ENCODE measurements at regions not wholly inside any gene's neighbourhood (a gene's known extent, or its start where the extent isn't known, plus 50 kb on each side); places are given as distances from the start of the nearest gene placed in this dataset.
A peak's percentile ranks its signal among the peaks of the same experiment; 100 is the strongest.

GRCh38 chr3:87390821-87391220 is 114.4 kb upstream of the POU1F1 start:
- Histone ChIP-seq H3K4me1 (replicated peaks in 1 of 2) (no peaks in the 10 kb centered on the region), H3K4me3 (no peak overlapping the region), H3K27ac (no peak overlapping the region)
- no peak for ATAC-seq (replicated peaks in 6 of 8)
- 40 to 83% (median 70%) methylated on average over 1 to 2 of the region's 3 CpGs; no CpG with 5 or more reads in 7 of the 10 experiments for WGBS, 10 experiments
- in situ Hi-C loops (cut with MboI; ENCODE audit: low pct_unique_long_range_greater_than_20kb in 2 of 9, low sequenced_read_pairs in 9 of 9, unreplicated experiment in 9 of 9): no loop called here

DNA sequence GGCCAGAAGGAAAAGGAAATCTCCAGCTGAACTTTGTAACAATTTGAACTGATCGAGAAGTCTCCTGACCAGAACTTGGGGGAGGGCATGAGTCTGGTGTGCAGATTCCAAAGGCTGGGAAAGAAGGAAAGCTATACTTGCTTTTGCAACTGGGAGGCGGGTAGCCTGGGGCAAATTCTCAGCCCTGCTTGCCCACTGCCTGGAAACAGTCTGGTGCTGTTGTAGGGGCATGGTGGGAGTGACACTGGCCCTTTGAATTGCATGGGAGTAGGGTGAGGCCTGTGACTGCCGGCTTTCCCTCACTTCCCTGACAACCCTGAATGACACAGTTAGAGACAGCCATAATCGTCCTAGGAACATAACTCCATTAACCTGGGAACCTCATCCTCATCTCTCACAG is 114.0 kb upstream of the POU1F1 start:
- in situ Hi-C loops (cut with MboI; ENCODE audit: low pct_unique_long_range_greater_than_20kb in 2 of 9, low sequenced_read_pairs in 9 of 9, unreplicated experiment in 9 of 9): no loop called here
- WGBS, 10 experiments: 9 to 100% (median 83%) methylated on average over 1 to 2 of the region's 4 CpGs; no CpG with 5 or more reads in 5 of the 10 experiments
- H3K4me1 ChIP-seq (replicated peaks in 1 of 2): no peaks in the 10 kb centered on the region
- no peak overlapping the region for H3K27ac ChIP-seq
- no peak overlapping the region for H3K4me3 ChIP-seq
- peak in 3 of 8 experiments; percentile 27 to 80 (median 76) for ATAC-seq (replicated peaks in 6 of 8)

GRCh38 chr3:87375231-87375682 is 98.9 kb upstream of the POU1F1 start:
- Histone ChIP-seq H3K27ac (no peak overlapping the region), H3K4me3 (no peak overlapping the region), H3K4me1 (replicated peaks in 1 of 2) (no peaks in the 10 kb centered on the region)
- in situ Hi-C loops (cut with MboI; ENCODE audit: low pct_unique_long_range_greater_than_20kb in 2 of 9, low sequenced_read_pairs in 9 of 9, unreplicated experiment in 9 of 9): no loop called here
- no peak for ATAC-seq (replicated peaks in 6 of 8)
- WGBS, 10 experiments: 80 to 100% methylated on average over 1 to 3 of the region's 30 CpGs; no CpG with 5 or more reads in 8 of the 10 experiments

GRCh38 chr3:87370007-87370406 is 93.6 kb upstream of the POU1F1 start:
- in situ Hi-C loops (cut with MboI; ENCODE audit: low pct_unique_long_range_greater_than_20kb in 2 of 9, low sequenced_read_pairs in 9 of 9, unreplicated experiment in 9 of 9): loop anchor here in 1 of 9 experiments (25.0 kb wide), 1 partner anchor 117 kb away; no protein-coding TSS in a partner anchor
- ATAC-seq (replicated peaks in 6 of 8): peak in 3 of 8 experiments; percentile 51 to 59 (median 57)
- peaks cover 0 to 2% of the 10 kb centered on the region in 2 donors for H3K4me1 ChIP-seq (replicated peaks in 1 of 2)
- H3K27ac ChIP-seq: no peak overlapping the region
- H3K4me3 ChIP-seq: no peak overlapping the region
- 0 to 67% (median 29%) methylated on average over 1 of the region's 1 CpG; no CpG with 5 or more reads in 2 of the 10 experiments for WGBS, 10 experiments

DNA sequence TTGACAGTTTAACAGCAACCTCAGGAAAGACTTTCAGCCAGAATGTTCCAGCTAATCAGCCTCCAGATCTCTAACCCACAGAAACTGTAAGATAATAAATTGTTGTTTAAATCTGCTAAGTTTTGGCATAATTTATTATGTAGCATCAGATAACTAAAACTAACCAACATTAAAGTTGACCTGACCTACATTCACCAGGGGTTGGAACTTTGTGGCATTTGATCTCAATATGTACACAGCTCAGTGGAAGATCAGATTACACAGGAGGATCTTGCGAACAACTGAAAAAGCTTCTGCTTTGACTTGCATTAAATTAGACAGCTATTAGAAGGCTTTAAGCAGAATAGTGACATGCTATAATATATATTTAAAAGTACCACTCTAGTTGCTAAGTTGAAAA is 91.4 kb upstream of the POU1F1 start:
- Histone ChIP-seq H3K4me3 (no peak overlapping the region), H3K27ac (no peak overlapping the region), H3K4me1 (replicated peaks in 1 of 2) (peaks cover 0 to 2% of the 10 kb centered on the region in 2 donors)
- in situ Hi-C loops (cut with MboI; ENCODE audit: low pct_unique_long_range_greater_than_20kb in 2 of 9, low sequenced_read_pairs in 9 of 9, unreplicated experiment in 9 of 9): loop anchor here in 1 of 9 experiments (25.0 kb wide), 1 partner anchor 120 kb away; no protein-coding TSS in a partner anchor
- peak in 2 of 8 experiments; percentile 35 to 57 for ATAC-seq (replicated peaks in 6 of 8)
- 50 to 100% (median 85%) methylated on average over 1 of the region's 1 CpG; no CpG with 5 or more reads in 2 of the 10 experiments for WGBS, 10 experiments

DNA sequence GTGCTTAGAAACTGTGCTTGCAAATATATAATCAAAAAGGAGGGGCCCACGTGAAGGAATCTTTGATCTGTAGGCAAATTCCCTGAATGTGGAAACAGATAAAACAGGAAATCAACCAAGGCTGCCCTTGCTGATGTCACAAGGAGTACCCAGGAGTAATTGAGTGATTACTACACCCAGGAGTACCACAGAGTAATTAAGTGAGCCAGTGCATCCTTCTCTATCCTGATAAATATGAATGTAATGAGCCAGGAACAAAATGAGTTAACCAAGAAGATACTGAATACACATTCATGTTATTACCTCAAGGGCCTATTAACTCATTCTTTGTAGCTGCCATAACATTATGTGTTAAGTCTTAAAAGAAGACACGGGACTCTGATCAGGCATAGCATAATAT is 87.3 kb upstream of the POU1F1 start:
- in situ Hi-C loops (cut with MboI; ENCODE audit: low pct_unique_long_range_greater_than_20kb in 2 of 9, low sequenced_read_pairs in 9 of 9, unreplicated experiment in 9 of 9): loop anchor here in 1 of 9 experiments (25.0 kb wide), 1 partner anchor 124 kb away; no protein-coding TSS in a partner anchor

GRCh38 chr3:87361956-87362355 is 85.6 kb upstream of the POU1F1 start:
- Histone ChIP-seq H3K27ac (no peak overlapping the region), H3K4me3 (no peak overlapping the region), H3K4me1 (replicated peaks in 1 of 2) (no peaks in the 10 kb centered on the region)
- in situ Hi-C loops (cut with MboI; ENCODE audit: low pct_unique_long_range_greater_than_20kb in 2 of 9, low sequenced_read_pairs in 9 of 9, unreplicated experiment in 9 of 9): loop anchor here in 1 of 9 experiments (25.0 kb wide), 1 partner anchor 125 kb away; no protein-coding TSS in a partner anchor
- WGBS, 10 experiments: 88 to 100% (median 100%) methylated on average over 1 of the region's 1 CpG; no CpG with 5 or more reads in 2 of the 10 experiments
- no peak for ATAC-seq (replicated peaks in 6 of 8)

More for the DNA sequence above, 87.3 kb upstream of the POU1F1 start:
- no peak for ATAC-seq (replicated peaks in 6 of 8)
- H3K27ac ChIP-seq: no peak overlapping the region
- no peaks in the 10 kb centered on the region for H3K4me1 ChIP-seq (replicated peaks in 1 of 2)
- H3K4me3 ChIP-seq: no peak overlapping the region
- whole genome bisulfite sequencing, 10 experiments: 0 to 100% (median 71%) methylated on average over 1 to 2 of the region's 2 CpGs; no CpG with 5 or more reads in 1 of the 10 experiments

DNA sequence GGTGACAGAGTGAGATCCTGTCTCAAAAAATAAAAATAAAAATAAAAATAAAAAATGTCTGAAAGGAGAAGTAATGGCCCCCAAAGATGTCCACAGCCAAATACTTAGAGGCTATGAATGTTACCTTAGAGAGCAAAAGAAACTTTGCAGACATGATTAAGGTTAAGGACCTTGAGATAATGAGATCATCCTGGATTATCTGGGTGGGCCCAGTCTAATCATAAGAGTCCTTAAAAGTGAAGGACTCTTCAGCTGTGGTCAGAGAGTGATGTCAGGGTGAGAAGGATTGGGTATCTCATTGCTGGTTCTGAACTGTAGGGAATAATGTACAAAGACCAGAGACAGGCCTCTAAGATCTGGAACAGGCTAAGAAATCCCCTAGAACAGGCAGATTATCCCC is 84.9 kb upstream of the POU1F1 start:
- no peak overlapping the region for H3K4me3 ChIP-seq
- H3K27ac ChIP-seq: no peak overlapping the region
- in situ Hi-C loops (cut with MboI; ENCODE audit: low pct_unique_long_range_greater_than_20kb in 2 of 9, low sequenced_read_pairs in 9 of 9, unreplicated experiment in 9 of 9): loop anchor here in 1 of 9 experiments (25.0 kb wide), 1 partner anchor 126 kb away; no protein-coding TSS in a partner anchor
- no peak for ATAC-seq (replicated peaks in 6 of 8)
- H3K4me1 ChIP-seq (replicated peaks in 1 of 2): no peaks in the 10 kb centered on the region

DNA sequence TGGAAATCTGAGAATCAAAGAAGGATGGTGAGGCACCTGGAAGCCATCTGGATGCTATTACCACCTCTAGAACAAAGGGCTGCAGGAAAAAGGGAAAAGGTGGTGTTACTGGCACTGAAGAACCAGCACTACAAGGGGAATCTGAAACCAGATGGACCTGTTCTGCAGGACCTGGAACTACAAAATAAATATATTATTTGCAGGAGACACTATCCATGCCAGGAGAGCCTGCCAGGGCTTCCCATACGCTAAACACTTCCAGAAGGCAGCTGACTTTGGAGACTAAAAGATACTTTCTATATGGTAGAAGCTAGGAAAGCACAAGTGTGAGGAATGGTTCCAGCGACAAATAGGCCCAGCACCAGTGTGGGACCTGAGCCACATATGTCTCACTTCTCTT is 83.4 kb upstream of the POU1F1 start:
- 50 to 94% (median 92%) methylated on average over 1 to 2 of the region's 2 CpGs; no CpG with 5 or more reads in 5 of the 10 experiments for WGBS, 10 experiments
- no peaks in the 10 kb centered on the region for H3K4me1 ChIP-seq (replicated peaks in 1 of 2)
- ATAC-seq (replicated peaks in 6 of 8): no peak
- H3K27ac ChIP-seq: no peak overlapping the region
- no peak overlapping the region for H3K4me3 ChIP-seq
- in situ Hi-C loops (cut with MboI; ENCODE audit: low pct_unique_long_range_greater_than_20kb in 2 of 9, low sequenced_read_pairs in 9 of 9, unreplicated experiment in 9 of 9): loop anchor here in 1 of 9 experiments (25.0 kb wide), 1 partner anchor 127 kb away; no protein-coding TSS in a partner anchor

DNA sequence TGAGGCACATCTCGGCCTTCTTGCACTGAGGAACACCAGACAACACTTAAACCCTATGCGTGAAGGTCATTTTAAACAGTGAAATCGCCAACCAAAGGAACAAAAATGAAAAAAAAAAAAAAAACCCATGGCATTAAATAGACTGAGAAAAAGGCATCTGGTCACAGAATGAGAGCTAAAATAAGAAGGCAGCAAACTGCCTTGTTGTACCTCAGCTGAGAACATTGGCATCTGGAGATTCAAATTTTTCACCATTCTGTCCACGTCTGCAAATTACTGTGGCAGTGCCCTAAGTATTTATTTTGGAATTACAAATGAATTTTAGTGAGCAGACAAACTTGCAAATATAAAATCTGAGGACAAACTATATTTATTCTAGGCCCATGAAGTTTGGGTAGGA is 82.6 kb upstream of the POU1F1 start:
- no peak overlapping the region for H3K27ac ChIP-seq
- no peaks in the 10 kb centered on the region for H3K4me1 ChIP-seq (replicated peaks in 1 of 2)
- no peak overlapping the region for H3K4me3 ChIP-seq
- no peak for ATAC-seq (replicated peaks in 6 of 8)
- in situ Hi-C loops (cut with MboI; ENCODE audit: low pct_unique_long_range_greater_than_20kb in 2 of 9, low sequenced_read_pairs in 9 of 9, unreplicated experiment in 9 of 9): loop anchor here in 1 of 9 experiments (25.0 kb wide), 1 partner anchor 128 kb away; no protein-coding TSS in a partner anchor
- WGBS, 10 experiments: 69 to 100% (median 85%) methylated on average over 2 to 4 of the region's 4 CpGs; no CpG with 5 or more reads in 2 of the 10 experiments

GRCh38 chr3:87358066-87358465 is 81.7 kb upstream of the POU1F1 start:
- peak in 1 of 8 experiments; percentile 68 for ATAC-seq (replicated peaks in 6 of 8)
- WGBS, 10 experiments: 0 to 100% (median 71%) methylated on average over 1 to 2 of the region's 2 CpGs; no CpG with 5 or more reads in 3 of the 10 experiments
- no peaks in the 10 kb centered on the region for H3K4me1 ChIP-seq (replicated peaks in 1 of 2)
- in situ Hi-C loops (cut with MboI; ENCODE audit: low pct_unique_long_range_greater_than_20kb in 2 of 9, low sequenced_read_pairs in 9 of 9, unreplicated experiment in 9 of 9): loop anchor here in 1 of 9 experiments (25.0 kb wide), 1 partner anchor 129 kb away; no protein-coding TSS in a partner anchor
- no peak overlapping the region for H3K4me3 ChIP-seq
- no peak overlapping the region for H3K27ac ChIP-seq

- no peaks in the 10 kb centered on the region for H3K4me1 ChIP-seq (replicated peaks in 1 of 2)
- no peak overlapping the region for H3K4me3 ChIP-seq
- no peak overlapping the region for H3K27ac ChIP-seq
- ATAC-seq (replicated peaks in 6 of 8): no peak
- in situ Hi-C loops (cut with MboI; ENCODE audit: low pct_unique_long_range_greater_than_20kb in 2 of 9, low sequenced_read_pairs in 9 of 9, unreplicated experiment in 9 of 9): loop anchor here in 1 of 9 experiments (25.0 kb wide), 1 partner anchor 133 kb away; no protein-coding TSS in a partner anchor
Measured at GRCh38 chr3:87354398-87354797, 78.0 kb upstream of the POU1F1 start.

DNA sequence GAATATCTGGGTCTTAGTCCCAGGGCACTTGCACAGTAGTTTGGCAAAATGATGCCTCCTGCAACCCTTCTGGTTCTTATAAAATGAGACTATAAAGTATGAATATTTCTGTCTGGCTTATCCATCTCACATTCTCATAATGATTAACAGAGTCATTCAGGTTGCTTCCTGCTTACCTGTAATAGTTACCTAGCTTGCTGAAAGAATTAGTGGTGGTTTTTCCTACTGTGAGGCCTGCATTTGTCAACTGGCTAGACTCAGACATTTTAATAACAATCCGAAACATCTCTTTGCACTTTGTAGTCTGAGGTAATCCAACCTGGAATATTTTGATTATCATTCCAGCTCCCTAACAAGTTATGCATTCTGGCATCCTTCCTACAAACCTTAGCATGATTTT is 75.6 kb upstream of the POU1F1 start:
- in situ Hi-C loops (cut with MboI; ENCODE audit: low pct_unique_long_range_greater_than_20kb in 2 of 9, low sequenced_read_pairs in 9 of 9, unreplicated experiment in 9 of 9): loop anchor here in 1 of 9 experiments (25.0 kb wide), 1 partner anchor 135 kb away; no protein-coding TSS in a partner anchor
- no peak overlapping the region for H3K27ac ChIP-seq
- WGBS, 10 experiments: 80 to 100% (median 100%) methylated on average over 1 of the region's 1 CpG; no CpG with 5 or more reads in 6 of the 10 experiments
- H3K4me1 ChIP-seq (replicated peaks in 1 of 2): no peaks in the 10 kb centered on the region
- no peak for ATAC-seq (replicated peaks in 6 of 8)
- H3K4me3 ChIP-seq: no peak overlapping the region
